GM12872 (cell line): ENCODE measurements at regions not wholly inside any gene's neighbourhood (a gene's known extent, or its start where the extent isn't known, plus 50 kb on each side); places are given as distances from the start of the nearest gene placed in this dataset.

Experiments used
- CTCF ChIP-seq: IDR thresholded peaks from 3 replicates; pipeline ENCODE4 v1.5.1; 2011; ENCODE audit warnings: low read depth, mild to moderate bottlenecking, low read length, moderate library complexity; ENCODE audit not compliant: insufficient read depth

GRCh38 chr12:30144777-30145683 is 361.3 kb upstream of the TMTC1 start:
- no peak for TF ChIP-seq CTCF

- no peak for TF ChIP-seq CTCF
Measured at GRCh38 chr12:30142301-30142700, 358.6 kb upstream of the TMTC1 start.

GRCh38 chr12:30138483-30138882 is 354.7 kb upstream of the TMTC1 start:
- TF ChIP-seq CTCF, result no peak

- TF ChIP-seq CTCF, result no peak
Measured at GRCh38 chr12:30136696-30137095, 353.0 kb upstream of the TMTC1 start.

- TF ChIP-seq CTCF, result no peak
Measured at GRCh38 chr12:30135776-30136175, 352.0 kb upstream of the TMTC1 start.

GRCh38 chr12:30134229-30134628 is 350.5 kb upstream of the TMTC1 start:
- peak; percentile 27; the same call in 1 of the 3 replicates for TF ChIP-seq CTCF

- TF ChIP-seq CTCF, result no peak
Measured at GRCh38 chr12:30126944-30127343, 343.2 kb upstream of the TMTC1 start.
